Myocyte (in vitro differentiated cells): ENCODE measurements at regions not wholly inside any gene's neighbourhood (a gene's known extent, or its start where the extent isn't known, plus 50 kb on each side); places are given as distances from the start of the nearest gene placed in this dataset.
"Not testable (repeated sequence)": the region's sequence is repeated elsewhere in the genome, so short reads cannot be mapped to it uniquely, and the experiment has no call there.

Experiments used
- DNase-seq: peaks from one replicate; pipeline ENCODE4 v3.0.0-alpha.2; 2012; ENCODE audit warnings: low read depth

DNA sequence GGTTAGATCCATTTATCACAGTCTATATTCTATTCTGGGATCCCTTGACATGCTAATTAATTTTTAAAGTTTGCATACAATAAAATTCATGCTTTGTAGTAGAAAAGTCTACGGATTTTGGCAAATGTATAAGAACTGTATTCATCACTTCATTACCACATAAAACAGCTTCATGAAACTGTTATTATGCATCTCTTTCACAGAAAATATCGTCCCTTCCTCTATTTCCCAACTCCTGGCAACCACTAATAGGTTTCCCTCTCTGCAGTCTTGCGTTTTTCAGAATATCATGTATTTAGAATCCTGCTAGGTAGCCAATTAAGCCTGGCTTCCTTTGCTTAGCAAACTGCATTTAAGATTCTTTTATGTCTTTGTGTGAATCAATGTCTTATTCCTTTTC is 441.3 kb upstream of the RGS17 start:
- DNase-seq = no peak

DNA sequence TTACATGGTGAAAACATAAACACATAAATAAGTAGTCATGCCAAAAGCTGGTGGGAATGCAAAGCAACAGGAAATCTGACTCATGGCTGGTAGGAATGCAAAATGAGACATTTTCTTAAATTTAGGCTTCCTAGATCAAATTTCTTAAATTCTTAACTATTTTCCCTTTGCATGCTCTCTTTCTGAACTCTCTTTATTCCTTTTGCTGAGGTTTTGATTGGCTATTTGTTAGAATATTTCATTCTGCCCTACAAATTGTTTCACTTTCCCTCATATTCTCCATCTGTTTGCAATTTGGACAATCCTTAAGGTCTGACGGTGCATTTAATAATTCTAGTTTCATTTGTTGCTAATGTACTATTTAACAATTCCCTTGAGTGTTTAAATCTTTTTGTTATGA is 437.5 kb upstream of the RGS17 start:
- no peak for DNase-seq

DNA sequence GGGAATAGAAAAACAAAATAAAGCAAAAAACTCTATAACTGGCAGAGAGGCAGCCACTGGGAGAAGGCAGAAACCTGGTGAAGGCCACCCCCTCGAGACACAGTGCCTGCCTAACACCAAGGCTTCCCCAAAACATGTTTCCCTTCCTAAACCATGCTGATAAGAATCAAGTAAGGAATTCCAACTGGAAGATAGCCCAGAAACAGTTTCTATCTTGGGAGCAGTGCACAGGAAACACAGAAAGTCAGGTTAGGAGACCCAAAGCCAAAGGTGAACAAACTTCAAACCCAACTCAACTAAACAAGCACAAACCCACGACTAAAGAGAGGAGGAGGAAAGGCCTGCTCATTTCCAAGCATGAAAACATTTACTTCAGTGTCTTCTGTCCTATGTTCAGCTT is 433.7 kb upstream of the RGS17 start:
- DNase-seq = no peak

DNA sequence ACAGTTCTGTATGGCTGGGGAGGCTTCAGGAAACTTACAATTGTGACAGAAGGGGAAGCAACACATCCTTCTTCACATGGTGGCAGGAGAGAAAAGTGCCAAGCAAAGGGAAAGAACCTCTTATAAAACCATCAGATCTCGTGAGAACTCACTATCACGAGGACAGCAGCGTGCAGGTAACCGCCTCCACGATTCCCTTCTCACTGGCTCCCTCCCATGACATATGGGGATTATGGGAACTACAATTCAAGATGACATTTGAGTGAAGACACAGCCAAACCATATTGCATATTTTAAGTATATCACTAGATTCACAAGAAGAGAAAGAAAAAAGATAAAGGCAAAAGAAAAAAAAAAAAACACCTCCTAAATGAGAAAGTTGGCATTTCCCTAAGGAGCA is 431.9 kb upstream of the RGS17 start:
- no peak for DNase-seq

DNA sequence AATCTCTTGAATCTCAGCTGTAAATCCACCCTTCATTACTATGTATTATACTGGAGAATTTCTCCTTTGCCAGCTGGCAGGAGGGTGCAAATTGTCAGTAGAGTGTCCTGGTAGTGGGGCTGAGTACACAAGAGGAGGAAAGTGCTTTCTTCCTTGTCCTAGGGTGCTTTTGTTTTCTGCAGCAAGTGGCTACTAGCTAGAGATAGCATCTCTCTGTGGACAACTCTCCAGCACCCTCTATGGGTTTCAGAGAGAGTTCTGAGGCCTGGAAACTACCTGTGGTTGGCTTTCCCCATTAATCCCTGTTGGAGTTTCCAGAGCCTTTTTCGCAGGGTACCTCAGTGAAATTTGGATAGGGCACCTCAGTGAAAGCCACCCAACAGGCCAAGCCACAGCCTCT is 422.5 kb upstream of the RGS17 start:
- DNase-seq = no peak

DNA sequence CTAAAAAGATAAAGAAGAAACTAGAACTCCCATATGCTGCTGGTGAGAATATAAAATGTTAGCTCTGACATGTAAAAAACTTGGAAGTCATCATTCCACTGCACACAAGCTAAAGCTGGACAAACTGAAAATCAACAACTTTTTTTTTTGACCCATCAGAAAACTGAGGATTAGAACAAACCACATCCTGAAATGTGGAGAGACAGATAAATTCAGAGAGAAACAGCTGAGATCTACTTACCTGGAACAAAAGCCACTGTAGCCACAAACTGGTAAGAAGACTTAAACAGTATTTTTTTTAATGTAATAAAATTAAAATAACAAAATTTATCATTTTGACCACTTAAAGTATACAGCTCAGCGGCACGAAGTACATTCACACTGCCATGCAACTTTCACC is 408.5 kb upstream of the RGS17 start:
- DNase-seq = no peak

DNA sequence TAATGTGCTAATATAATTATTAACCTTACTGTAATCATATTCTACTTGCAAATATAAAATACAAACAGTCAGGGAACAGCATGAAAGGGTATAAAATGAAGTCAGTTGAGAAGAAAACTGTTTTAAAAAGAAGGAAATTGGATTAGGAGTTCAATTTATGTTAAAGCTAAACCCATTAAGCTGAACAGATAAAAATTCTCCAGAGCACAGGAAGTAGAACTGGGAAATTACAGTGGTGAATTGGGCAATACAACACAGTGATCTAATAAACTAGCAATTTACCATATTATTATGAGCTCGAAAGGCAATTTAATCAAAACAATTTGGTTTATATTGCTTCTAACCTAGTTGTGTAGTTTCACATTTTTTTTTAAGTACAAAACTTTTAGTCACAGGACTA is 407.4 kb upstream of the RGS17 start:
- DNase-seq = no peak

DNA sequence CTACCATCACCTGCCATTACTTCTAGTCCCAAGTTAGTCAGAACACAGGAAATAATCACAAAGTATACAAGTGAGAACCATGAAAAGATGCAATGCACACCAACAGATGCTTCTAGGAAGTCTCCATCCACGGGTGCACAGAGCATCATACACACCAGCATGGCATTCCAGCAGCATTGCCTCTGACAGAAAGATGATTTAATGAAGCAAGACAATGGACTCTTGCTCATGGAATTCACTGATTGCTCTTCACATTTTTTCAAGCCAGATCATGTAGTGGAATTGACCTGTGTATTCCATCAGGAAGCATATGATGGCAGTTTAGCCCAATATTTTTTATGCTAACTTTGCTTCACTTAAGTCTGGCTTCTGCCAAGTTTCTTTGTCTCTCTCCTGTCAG is 406.3 kb upstream of the RGS17 start:
- no peak for DNase-seq

DNA sequence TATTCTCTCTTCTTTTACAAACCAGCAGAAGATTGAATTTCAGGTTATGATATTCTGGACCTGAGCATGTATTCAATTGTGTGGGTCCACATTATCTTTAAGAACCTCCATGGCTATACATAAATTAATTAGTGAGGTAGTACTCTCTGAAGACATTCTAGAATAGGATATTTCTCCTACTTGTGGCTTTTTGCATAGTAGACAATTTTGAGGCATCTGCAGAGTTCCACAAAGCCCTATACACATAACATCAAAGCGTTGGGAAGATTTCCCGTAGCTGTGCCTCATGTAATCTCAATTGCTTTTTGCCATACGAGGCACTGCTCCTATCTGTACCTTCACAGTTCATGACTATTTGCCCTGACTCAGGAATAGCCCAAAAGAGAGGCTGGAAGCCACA is 395.4 kb upstream of the RGS17 start:
- DNase-seq = no peak

DNA sequence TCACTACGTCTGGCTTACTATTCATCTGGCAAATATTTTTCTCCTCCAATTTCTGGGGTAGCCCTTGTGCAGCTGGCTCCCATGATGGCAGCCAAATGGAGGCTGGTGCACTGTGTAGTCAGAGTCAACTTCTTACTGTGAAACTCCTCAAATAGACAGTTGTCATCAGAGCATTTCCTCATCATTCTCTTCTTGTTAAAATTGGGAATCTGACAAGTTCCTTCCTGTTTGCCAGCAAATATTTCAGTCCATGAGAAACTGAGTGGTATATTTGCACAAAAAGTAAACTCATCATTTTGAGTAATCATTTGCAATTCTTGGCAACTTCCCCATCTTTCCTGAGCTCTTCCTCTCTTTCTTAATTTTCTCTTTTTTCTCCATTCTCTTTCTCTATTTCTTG is 394.9 kb upstream of the RGS17 start:
- DNase-seq = no peak

DNA sequence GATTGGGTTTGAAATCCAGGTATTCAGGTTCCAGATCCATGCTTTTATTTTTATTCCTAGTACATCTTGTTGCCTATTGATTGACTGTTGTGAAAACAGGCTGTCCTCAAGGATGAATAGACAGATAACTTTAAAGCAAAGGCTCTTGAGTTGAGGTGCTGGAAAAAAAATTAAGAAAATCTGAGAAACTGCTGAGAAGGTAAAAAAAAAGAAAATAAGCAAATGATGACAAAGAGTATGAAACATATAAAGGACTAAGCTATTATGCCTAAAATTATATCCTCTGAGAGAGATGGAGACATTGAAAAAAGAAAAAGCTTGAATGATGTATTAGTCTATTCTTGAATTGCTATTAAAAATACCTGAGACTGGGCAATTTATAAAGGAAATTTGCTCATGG is 392.3 kb upstream of the RGS17 start:
- no peak for DNase-seq

DNA sequence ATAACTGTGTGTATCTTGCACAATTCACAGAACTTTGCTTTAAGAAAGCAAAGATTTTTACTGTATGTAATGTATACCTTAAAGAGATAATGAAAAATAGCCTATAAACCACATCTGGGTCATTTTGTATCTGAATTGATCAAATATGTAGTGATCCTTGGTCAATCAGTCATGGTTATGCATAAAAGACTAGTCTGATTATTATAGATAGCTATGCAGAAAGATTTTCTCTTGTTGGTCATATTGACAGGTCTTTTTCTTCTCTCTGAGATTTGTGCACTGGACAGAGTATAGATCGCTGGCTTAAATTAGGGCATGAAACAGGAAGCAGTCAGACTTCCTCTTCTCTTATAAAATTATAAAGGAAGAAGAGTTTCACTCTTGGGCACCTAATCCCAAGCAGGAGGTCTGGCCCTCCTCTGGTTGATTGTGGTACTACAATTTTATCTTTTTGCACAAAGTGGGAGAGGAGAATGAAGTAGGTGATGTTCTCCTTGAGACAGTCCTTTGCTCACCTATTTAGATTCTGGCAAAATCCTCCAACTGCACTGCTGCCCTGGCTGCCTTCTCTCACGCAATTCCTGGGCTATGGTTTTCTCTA is 380.9 kb upstream of the RGS17 start:
- DNase-seq = peak; percentile 50

DNA sequence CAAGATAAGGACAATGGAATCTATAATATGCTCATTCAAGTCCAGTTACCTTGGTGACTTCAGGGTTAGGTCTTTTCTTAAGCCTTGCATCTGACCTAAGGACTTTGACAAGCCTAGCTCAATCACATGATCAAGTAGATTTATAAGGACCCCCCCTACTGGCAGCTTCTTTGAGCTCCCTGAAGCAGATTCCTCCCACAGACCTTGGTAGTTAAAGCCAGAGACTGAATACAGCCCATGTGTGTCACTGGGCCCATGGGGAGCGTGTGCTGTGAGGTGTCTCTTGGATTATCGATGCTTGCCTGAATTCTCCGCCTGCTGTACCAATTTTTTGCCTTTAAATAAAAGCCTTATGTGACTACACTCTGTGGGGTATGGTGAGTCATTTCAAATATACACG is 372.7 kb upstream of the RGS17 start:
- no peak for DNase-seq

DNA sequence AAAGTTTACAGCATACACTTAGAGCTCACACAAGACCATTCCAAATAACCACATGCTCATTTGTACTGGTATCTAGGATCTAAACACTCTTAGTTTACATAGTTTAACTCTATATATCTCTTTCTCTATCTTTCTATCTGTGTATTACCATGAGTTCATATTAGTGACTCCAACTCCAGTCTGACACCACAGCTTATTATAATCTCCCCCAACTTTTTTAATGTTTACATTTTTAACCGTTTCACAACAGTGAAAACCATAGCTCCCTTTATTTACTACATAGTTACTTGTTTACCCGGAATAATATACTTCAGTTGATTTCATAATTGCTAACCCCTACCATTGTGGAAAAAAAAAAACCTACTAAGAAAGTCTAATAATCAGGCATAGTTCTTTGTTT is 362.4 kb upstream of the RGS17 start:
- no peak for DNase-seq

DNA sequence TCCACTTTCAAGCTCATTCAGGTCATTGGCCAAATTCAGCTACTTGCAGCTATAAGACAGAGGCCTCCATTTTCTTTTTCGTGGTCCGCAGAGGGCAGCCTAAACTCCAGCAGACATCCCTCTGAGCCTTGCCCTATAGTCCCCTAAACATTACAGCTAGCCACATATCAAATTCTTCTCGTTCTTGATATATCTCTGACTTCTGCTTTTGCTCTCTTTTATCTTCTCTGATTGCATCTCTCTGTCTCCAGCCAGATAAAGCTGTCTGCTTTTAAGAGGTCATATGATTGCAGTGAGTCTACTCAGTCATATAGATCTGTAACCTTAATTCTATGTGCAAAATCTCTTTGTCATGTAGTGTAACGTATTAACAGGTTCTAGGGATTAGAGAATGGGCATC is 358.4 kb upstream of the RGS17 start:
- no peak for DNase-seq

DNA sequence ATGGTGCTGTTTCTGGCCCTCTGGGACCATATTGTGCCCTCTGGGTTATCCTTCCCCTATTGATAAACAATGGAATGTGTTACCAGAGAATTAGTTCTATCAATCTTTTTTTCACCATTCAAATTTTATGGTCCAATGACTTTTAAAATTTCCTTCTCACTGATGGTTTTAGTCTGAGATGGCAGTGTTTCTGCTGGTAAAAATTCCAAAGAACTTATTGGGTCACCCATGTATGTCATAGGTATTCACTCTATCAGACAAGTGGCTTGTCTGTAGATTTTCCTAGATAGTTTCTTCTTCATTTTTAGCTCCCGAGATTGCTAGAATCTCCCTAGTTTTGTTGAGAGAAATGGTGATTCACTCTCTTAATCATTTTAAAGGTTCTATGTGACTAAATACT is 357.2 kb upstream of the RGS17 start:
- DNase-seq = no peak

DNA sequence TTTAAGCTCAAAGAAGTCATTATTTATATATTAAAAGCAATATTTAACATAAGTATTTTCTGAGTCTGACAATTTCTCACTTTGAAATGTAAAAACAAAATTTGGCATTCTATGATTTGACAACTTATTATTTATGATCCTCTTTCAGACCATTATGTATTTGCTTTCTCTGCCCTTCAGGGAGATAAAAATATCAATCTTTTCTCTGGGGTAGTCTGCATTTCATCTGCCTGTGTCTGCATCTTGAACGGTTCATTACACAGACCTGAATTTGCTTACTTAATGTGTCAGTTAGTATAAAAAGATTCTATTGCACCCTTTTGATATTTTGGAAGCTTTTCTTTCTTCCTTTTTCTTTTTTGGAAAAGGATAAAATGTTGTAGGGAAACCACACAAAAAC is 354.0 kb upstream of the RGS17 start:
- DNase-seq = no peak

DNA sequence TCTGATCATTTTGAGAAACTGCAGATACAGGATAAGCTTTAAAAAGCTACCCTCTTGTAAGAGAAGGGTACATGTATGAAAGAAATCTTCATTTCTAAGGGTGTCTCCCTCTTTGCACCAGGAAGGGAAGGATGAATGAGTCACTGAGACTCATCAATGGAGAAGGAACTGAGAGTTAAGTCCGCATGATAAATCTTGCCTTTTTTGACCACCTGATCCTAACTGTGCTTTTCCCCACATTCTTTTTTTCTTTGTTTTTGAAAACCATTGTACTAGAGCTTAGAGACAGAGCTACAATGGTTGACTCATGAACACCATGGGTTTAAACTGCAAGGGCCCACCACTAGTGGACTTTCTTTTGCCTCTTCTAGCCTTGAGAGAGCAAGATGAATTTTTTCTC is 353.0 kb upstream of the RGS17 start:
- no peak for DNase-seq

DNA sequence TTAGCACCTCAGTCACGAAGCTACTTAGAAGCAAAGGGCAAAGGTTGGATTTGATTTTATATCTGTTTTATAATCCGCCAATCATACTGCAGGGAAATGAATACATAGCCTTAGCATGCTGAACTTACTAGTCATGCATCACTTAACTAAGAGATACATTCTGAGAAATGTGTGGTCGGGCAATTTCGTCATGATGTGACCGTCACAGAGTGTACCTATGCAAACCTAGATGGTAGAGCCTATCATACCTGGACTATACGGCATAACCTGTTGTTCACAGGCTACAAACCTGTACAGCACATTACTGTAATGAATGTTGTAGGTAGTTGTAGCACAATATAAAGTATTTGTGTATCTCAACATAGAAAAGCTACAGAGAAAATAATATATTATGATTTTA is 345.2 kb upstream of the RGS17 start:
- no peak for DNase-seq

DNA sequence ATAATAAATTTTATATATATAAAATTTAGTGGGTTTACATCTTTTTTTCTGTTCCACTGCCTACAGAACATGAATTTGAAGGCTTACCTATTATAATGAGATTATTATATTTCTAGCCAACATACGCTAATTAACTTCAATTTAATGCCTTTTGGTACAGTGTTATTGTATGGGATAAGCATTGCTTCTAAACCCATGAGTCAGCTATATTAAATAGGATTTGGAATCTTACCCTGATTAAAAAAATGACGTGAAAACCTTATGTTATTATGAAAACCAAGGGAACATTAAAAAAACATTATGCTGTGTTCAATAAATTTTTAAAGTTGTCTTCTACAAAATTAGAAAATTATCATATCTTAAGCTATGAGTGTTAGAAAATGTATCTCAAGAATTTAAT is 334.0 kb upstream of the RGS17 start:
- DNase-seq = no peak

DNA sequence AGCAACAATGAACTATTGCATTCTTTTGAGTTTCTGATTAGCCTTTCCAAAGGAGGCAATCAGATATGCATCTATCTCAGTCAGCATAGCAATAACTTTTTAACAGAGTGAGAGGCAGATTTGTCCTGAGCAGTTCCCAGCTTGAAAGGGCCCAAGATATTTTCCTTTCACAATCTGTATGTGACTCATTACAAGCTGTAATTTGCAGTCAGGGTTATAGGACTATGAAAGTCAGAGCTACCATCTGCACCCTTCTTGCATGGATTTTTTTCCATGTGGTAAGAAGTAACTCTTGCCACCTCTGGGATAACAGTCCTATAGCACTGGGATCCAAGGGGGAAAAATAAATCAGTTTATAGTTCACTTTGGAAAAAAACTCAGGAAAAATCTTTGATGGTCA is 318.2 kb upstream of the RGS17 start:
- no peak for DNase-seq

DNA sequence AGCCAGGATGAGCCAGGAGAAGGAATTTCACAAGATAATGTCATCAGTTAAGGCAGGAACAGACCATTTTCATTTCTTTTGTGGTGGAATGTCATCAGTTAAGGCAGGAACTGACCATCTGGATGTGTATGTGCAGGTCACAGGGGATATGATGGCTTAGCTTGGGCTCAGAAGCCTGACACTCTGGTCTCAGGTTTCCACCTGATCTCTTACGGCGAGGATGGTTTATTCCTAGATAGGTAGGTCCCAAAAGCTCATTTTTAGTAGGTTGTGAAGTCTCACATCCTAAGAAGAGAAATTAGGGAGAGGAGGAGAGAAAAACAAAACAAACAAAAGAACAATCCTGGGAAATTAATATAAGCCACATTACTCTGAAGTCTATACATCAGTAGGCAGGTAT is 311.7 kb upstream of the RGS17 start:
- DNase-seq = not testable (repeated sequence)

DNA sequence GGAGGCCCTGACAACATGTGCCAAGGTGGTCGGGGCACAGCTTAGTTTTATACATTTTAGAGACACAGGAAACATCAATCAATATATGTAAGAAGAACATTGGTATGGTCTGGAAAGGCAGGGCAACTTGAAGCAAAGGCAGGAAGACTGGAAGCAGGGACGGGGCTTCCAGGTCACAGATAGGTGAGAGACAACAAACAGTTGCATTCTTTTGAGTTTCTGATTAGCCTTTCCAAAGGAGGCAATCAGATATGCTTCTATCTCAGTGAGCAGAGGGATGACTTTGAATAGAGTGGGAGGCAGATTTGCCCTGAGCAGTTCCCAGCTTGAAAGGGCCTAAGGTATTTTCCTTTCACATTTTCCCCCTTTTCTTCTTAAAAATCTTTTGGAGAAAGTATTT is 311.0 kb upstream of the RGS17 start:
- DNase-seq = no peak

DNA sequence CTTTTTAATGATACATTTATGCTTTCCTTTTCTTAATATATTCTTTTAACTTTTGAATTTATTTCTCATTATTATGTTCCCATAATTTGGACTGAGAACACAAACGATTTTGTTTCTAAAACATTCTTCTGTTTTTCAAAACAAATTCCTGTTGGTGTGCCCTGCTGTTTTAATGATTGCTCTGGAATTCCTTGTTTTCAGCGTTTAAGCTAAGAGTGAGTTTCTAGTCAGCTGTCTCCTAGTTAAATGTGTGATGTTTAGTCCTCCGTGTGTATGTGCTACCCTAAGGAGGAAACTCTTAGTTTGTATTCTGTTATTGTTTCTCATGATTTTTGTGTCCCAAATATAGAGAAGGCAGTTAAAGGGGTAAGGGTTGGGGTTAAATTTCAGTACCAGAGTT is 306.1 kb upstream of the RGS17 start:
- no peak for DNase-seq
